ENCODE measurements at regions not wholly inside any gene's neighbourhood (a gene's known extent, or its start where the extent isn't known, plus 50 kb on each side); places are given as distances from the start of the nearest gene placed in this dataset.
A peak's percentile ranks its signal among the peaks of the same experiment; 100 is the strongest.

DNA sequence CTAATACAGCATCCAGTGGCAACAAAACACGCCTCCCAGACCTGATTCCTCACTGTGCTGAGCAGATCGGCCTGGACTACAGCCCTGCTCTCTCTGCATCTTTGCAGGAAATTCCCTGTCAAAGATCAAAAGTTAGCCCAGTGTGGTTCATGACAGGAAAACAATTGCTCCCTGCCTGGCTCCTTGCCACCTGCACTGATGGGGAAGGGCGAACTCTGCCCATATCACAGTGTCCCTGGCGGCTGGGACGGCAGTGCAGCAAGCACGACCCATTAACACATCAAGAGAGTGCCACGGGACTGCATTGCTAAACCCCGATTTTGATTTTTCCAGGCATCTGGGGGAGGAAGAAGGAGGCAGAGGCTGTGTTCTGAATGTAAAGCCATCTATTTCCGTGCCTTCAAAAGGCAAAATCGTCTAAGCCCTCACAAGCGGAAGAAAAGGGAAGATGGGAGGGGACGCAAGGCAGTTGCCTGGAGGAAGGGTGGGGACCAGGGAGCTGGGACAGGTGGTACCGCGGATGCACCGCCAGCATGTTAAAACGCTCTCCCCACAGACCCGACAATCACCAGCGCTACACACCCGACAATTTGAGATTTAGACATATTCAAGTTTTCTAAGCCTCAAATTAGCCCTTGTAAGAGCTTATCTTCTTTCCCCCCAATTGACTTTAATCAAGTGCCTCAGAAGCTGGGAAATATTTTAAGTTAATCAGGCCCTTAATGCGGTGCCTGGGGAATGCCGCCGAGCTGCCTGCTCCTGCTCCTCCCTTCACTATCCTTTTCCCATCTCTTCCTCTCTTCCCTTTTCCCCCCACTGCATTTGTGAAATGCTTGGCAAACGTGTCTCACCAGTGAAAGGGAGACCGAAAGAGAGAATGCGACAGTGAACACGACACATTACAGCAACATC, 238.8 kb upstream of the CDH5 start:
- no peak overlapping the region for H3K4me3 ChIP-seq
- DNase-seq (peak in 2 of 4 donors; percentile 5 to 33), ATAC-seq (no peak)
- intact Hi-C loops (cut with DNase I) = no loop called here
- TF ChIP-seq, protein P1, sequence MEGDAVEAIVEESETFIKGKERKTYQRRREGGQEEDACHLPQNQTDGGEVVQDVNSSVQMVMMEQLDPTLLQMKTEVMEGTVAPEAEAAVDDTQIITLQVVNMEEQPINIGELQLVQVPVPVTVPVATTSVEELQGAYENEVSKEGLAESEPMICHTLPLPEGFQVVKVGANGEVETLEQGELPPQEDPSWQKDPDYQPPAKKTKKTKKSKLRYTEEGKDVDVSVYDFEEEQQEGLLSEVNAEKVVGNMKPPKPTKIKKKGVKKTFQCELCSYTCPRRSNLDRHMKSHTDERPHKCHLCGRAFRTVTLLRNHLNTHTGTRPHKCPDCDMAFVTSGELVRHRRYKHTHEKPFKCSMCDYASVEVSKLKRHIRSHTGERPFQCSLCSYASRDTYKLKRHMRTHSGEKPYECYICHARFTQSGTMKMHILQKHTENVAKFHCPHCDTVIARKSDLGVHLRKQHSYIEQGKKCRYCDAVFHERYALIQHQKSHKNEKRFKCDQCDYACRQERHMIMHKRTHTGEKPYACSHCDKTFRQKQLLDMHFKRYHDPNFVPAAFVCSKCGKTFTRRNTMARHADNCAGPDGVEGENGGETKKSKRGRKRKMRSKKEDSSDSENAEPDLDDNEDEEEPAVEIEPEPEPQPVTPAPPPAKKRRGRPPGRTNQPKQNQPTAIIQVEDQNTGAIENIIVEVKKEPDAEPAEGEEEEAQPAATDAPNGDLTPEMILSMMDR (IDR thresholded peaks at IDR 0.05) = no peak
- no peak for TF ChIP-seq POLR2A (IDR thresholded peaks at IDR 0.05)
- no peaks in the 10 kb centered on the region for H3K36me3 ChIP-seq (replicated peaks in 1 of 2; ENCODE audit: insufficient read depth in 1 of 2, low read depth in 2 of 2)
- H3K27me3 ChIP-seq = no peaks in the 10 kb centered on the region
- no peak overlapping the region for H3K27ac ChIP-seq
- WGBS, 2 donors = 23 to 29% methylated on average over 26 of the region's 26 CpGs
- H3K4me1 ChIP-seq = no peaks in the 10 kb centered on the region
- no peaks in the 10 kb centered on the region for H3K9me3 ChIP-seq

DNA sequence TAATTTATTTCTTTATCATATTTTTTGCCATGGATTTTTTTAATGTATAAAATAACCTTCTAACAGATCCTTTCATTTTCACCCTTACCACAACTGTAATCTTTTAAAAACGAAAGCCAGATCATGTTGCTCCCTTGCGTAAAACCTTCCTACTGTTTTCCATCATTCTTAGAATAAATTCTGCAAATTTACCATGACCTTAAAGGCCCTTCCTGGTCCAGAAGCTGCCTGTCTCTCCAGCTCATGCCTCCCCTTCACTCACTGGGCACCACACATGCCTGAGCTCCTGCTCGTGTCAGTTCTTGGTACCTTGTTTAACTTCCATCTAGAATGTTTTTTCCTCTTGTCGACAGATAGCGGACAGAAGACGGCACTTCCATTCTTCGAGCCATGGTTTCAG, 245.0 kb upstream of the CDH5 start:
- intact Hi-C loops (cut with DNase I) = no loop called here
- H3K4me1 ChIP-seq = no peaks in the 10 kb centered on the region
- H3K27ac ChIP-seq = no peak overlapping the region
- TF ChIP-seq, protein P1 (IDR thresholded peaks at IDR 0.05) = no peak
- TF ChIP-seq POLR2A (IDR thresholded peaks at IDR 0.05) = no peak
- ATAC-seq (no peak), DNase-seq (no peak)
- 63 to 77% methylated on average over 7 of the region's 7 CpGs for WGBS, 2 donors
- no peak overlapping the region for H3K4me3 ChIP-seq
- H3K27me3 ChIP-seq = no peaks in the 10 kb centered on the region
- no peaks in the 10 kb centered on the region for H3K36me3 ChIP-seq (replicated peaks in 1 of 2; ENCODE audit: insufficient read depth in 1 of 2, low read depth in 2 of 2)
- no peaks in the 10 kb centered on the region for H3K9me3 ChIP-seq

DNA sequence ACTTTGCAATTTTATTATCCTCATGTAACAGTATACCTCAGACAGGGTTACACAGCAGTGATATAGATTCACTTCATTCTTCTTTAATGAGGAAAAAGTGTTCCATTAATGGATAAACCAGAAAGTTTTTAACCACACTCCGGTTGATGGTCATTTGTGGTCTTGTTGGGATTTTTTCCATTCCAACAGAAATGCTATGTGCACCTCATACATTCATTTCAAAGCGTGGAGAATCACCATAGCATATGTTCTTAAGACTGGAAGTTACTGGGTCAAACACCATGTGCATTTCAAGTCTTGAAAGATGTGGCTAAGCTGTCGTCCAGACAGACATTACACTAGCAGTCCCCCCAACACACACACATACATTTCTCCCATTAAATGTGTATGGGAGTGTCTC, 245.8 kb upstream of the CDH5 start:
- no peaks in the 10 kb centered on the region for H3K36me3 ChIP-seq (replicated peaks in 1 of 2; ENCODE audit: insufficient read depth in 1 of 2, low read depth in 2 of 2)
- TF ChIP-seq POLR2A (IDR thresholded peaks at IDR 0.05) = no peak
- TF ChIP-seq, protein P1 (IDR thresholded peaks at IDR 0.05) = no peak

DNA sequence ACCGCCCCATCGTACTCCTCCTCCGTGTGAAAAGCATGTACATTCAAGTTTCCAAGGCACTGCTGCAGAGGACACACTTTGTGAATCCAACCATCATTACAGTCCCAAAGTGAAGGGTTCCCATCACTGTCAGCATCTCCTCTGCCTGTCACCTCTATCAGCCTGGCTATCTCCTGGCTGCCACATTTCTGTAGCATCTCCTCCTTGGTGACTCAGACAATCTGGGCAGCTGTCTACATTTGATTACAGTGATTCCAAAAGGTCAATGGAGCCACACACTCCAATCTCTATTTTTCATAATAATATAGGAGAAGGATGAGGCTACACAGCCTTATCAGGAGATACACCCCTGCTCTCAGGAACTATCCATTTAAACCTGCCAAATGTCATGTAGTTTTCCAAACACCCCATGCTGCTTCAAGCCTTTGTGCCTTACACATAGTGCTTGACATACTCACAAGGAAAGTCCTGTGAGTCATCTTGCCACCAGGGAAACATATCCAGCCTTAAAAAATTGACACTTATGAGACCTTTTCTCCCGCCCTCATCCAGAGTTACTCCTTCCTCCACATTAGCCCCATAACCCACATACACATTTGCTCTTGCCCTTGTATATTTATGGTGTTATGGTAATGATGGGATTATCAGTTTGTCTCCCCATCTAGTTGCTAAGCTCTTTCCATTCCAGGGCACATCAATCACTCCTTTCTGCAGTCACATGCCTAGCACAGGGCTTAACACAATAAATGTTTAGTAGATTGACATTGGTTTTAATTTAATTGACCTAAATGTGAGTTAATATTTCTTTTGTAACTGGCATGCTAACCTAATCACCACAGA, 250.1 kb upstream of the CDH5 start:
- H3K27me3 ChIP-seq = no peaks in the 10 kb centered on the region
- H3K9me3 ChIP-seq = no peaks in the 10 kb centered on the region
- no peak for DNase-seq
- intact Hi-C loops (cut with DNase I) = no loop called here
- no peaks in the 10 kb centered on the region for H3K4me1 ChIP-seq
- 70 to 84% methylated on average over 4 of the region's 4 CpGs for WGBS, 2 donors
- no peak overlapping the region for H3K4me3 ChIP-seq
- H3K27ac ChIP-seq = no peak overlapping the region
- TF ChIP-seq, protein P1 (IDR thresholded peaks at IDR 0.05) = no peak
- TF ChIP-seq POLR2A (IDR thresholded peaks at IDR 0.05) = no peak
- no peaks in the 10 kb centered on the region for H3K36me3 ChIP-seq (replicated peaks in 1 of 2; ENCODE audit: insufficient read depth in 1 of 2, low read depth in 2 of 2)
- ATAC-seq = no peak

More for the DNA sequence above, 245.8 kb upstream of the CDH5 start:
- DNase-seq = no peak
- Histone ChIP-seq H3K4me3 (no peak overlapping the region), H3K27ac (no peak overlapping the region), H3K9me3 (no peaks in the 10 kb centered on the region), H3K4me1 (no peaks in the 10 kb centered on the region), H3K27me3 (no peaks in the 10 kb centered on the region)
- WGBS, 2 donors = 41 to 50% methylated on average over 3 of the region's 3 CpGs
- intact Hi-C loops (cut with DNase I) = no loop called here
- ATAC-seq = no peak
